ENCODE measurements at regions not wholly inside any gene's neighbourhood (a gene's known extent, or its start where the extent isn't known, plus 50 kb on each side); places are given as distances from the start of the nearest gene placed in this dataset.

- no peak for DNase-seq (ENCODE audit: low spot score)
Measured at GRCh38 chr14:22513066-22513812, 75.8 kb downstream of the DAD1 start.

- DNase-seq (ENCODE audit: low spot score): no peak
Measured at GRCh38 chr14:22512106-22512814, 76.8 kb downstream of the DAD1 start.

GRCh38 chr14:22510527-22511110, 78.4 kb downstream of the DAD1 start:
- DNase-seq (ENCODE audit: low spot score): no peak

GRCh38 chr14:22509751-22510300, 79.2 kb downstream of the DAD1 start:
- no peak for DNase-seq (ENCODE audit: low spot score)

- no peak for DNase-seq (ENCODE audit: low spot score)
Measured at GRCh38 chr14:22509036-22509709, 79.9 kb downstream of the DAD1 start.

GRCh38 chr14:22508662-22509035, 80.4 kb downstream of the DAD1 start:
- no peak for DNase-seq (ENCODE audit: low spot score)

GRCh38 chr14:22508150-22508457, 80.9 kb downstream of the DAD1 start:
- DNase-seq (ENCODE audit: low spot score): no peak

GRCh38 chr14:22506778-22507351, 82.2 kb downstream of the DAD1 start:
- no peak for DNase-seq (ENCODE audit: low spot score)

- no peak for DNase-seq (ENCODE audit: low spot score)
Measured at GRCh38 chr14:22506378-22506710, 82.7 kb downstream of the DAD1 start.

- DNase-seq (ENCODE audit: low spot score): no peak
Measured at GRCh38 chr14:22505697-22506377, 83.2 kb downstream of the DAD1 start.

GRCh38 chr14:22505309-22505696, 83.7 kb downstream of the DAD1 start:
- no peak for DNase-seq (ENCODE audit: low spot score)

- no peak for DNase-seq (ENCODE audit: low spot score)
Measured at GRCh38 chr14:22502551-22502950, 86.5 kb downstream of the DAD1 start.

- DNase-seq (ENCODE audit: low spot score): no peak
Measured at GRCh38 chr14:22502007-22502406, 87.0 kb downstream of the DAD1 start.

- no peak for DNase-seq (ENCODE audit: low spot score)
Measured at GRCh38 chr14:22500954-22501726, 87.9 kb downstream of the DAD1 start.

- DNase-seq (ENCODE audit: low spot score): no peak
Measured at GRCh38 chr14:22500525-22500924, 88.5 kb downstream of the DAD1 start.

GRCh38 chr14:22497671-22498093, 91.3 kb downstream of the DAD1 start:
- no peak for DNase-seq (ENCODE audit: low spot score)

GRCh38 chr14:22497144-22497423, 91.9 kb downstream of the DAD1 start:
- no peak for DNase-seq (ENCODE audit: low spot score)

GRCh38 chr14:22494486-22495135, 94.4 kb downstream of the DAD1 start:
- DNase-seq (ENCODE audit: low spot score): no peak

GRCh38 chr14:22493753-22494152, 95.3 kb downstream of the DAD1 start:
- DNase-seq (ENCODE audit: low spot score): no peak

GRCh38 chr14:22492622-22493542, 96.1 kb downstream of the DAD1 start:
- DNase-seq (ENCODE audit: low spot score): no peak

All from hematopoietic multipotent progenitor cell treated with erythropoietin and hydrocortisone succinate and interleukin-3 and kit ligand, for 17 days (in vitro differentiated cells).